GM19467 (cell line): ENCODE measurements at regions not wholly inside any gene's neighbourhood (a gene's known extent, or its start where the extent isn't known, plus 50 kb on each side); places are given as distances from the start of the nearest gene placed in this dataset.

Experiments used
- ATAC-seq: cut with Tn5 transposase; IDR thresholded peaks from one replicate; pipeline ENCODE4 v1.9.1; 2021; ENCODE audit warnings: mild to moderate bottlenecking, moderate library complexity; ENCODE audit not compliant: unreplicated experiment

DNA sequence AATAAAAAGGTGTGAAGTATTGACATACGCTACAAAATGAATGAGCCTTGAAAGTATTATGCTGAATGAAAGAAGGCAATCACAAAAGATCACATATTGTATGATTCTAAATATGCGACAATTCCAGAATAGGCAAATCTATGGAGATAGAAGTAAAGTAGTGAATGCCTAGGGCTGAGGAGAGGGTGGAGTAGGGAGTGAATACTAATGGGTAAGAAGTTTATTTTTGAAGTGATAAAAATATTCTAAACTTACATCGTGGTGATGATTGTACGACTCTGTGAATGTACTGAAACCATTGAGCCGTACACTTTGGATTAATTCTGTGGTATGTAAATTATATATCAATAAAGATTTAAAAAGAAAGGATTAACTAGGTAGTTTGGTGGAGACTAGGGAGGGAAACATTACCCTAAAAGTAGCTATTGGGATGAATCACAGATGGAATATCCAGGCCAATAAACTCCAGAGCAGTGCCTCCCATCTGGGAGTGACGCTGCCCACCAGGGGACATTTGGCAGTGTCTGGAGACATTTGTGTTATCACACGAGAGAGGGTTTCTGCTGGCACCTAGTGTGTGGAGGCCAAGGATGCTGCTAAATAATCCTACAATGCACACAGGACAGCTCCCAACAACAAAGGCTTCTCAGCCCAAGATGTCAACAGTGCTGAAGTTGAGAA lies 214.2 kb upstream of the PCSK2 start:
- no peak for ATAC-seq

DNA sequence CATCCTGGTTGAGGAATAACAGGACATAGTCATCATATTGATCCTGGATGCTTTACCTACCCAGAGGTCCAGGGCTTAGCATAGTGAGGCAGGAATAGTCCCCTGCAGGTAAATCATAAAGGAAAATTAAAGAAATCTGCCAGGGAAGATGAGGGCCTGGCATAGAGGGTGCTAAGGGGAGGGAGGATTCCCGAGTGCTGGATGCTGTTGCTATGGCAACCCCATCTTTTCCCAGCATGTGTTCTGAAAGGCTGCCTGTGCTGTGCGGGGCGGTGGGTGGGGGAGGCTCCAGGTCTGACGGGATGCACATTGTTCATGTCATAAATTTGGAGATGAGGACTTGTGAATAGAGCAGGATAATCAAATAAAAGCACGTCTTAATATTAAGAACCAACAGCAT lies 212.6 kb upstream of the PCSK2 start:
- ATAC-seq: no peak

DNA sequence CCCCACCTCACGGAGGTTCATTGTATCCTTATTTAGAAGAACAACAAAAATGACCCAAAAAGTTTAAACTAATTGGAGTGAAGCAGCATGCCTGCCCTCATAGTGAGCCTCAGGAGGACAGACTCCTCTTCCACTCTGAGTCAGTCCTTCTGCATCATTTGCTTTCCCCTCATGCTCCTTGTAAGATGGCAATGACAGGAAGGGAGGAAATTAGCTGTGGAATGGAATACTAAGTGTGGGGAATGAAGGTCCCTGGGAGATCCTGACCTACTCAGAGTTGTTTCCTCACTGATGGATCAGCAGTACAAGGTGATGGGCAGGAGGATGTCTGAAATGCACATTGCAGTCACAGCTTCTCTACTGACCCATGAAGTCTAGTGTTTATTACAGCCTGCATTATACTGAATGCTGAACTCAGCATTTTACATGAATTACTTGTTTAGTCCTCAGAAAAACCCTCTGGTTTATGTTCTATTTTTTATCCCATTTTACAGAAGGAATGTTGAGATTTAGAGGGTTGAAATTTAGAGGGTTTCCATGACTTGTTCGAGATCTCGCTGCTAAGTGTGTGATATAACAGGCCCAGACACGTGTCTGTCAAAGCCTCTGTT lies 212.0 kb upstream of the PCSK2 start:
- ATAC-seq: no peak

DNA sequence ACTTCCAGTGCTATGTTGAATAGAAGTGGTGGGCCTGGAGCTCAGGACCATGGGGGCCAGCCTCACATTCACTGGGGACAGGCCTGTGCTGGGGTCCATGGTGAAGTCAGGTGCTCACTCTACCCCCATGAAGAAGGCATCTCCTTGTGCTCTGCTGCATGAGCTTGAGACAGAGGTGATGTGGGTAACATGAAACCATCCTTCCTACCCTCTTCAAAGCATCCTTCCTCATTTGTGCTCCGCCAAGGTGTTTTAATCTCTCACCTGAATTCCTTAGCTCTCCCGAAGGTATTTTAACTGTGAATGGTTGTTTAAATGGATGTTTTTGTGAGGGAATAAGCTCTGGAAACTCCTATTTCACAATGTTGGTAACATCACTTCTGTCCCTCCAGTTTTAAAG lies 209.6 kb upstream of the PCSK2 start:
- no peak for ATAC-seq

DNA sequence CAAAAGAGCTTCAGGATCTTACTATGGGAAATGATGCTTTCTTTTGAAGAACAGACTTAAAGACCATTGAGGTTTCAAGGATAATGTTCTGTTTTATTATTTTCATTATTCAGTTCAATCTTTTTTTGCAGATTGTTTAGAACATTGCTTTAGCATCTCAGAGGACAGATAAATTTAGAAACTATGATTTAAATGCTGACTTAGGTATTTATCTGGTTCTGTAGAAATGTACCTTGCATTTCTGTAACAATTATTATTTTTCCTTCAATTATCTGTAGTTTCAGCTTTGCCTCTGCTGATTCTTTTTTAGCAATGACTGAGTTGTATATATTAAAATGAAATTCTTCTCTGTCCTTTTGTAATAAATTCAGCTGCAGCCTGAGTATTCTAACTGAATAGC lies 205.4 kb upstream of the PCSK2 start:
- no peak for ATAC-seq

DNA sequence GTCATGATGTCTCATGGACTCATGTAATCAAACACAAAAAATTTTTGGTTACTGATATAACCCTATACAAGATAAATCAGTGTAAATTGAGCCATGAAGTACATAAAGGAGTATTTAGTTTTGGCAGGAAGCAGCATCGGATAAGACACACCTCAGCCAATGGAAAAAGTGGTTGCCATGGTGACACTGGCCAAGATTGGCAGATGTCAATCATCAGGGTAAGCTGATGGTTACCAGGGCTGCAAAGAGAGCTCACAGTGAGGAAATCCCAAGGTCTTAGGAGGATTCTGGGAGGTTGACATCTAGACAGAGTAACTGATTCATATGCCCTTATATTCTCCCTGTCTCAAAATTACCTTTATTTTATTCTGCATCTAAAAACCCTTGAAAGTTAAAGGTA lies 203.8 kb upstream of the PCSK2 start:
- no peak for ATAC-seq

DNA sequence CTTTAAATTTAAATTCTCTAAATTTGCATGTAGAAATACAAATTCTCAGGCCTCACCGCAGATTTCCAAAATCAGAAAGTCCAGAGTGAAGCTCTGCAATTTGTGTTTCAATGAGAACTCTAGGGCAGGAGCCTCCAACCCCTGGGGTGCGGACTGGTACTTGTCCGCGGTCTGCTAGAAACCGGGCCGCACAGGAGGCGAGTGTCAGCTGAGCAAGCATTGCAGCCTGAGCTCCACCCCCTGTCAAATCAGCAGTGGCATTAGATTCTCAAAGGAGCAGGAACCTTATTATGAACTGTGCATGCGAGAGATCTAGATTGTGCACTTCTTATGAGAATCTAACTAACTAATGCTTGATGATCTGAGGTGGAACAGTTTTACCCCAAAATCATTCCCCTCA lies 203.0 kb upstream of the PCSK2 start:
- ATAC-seq: no peak

DNA sequence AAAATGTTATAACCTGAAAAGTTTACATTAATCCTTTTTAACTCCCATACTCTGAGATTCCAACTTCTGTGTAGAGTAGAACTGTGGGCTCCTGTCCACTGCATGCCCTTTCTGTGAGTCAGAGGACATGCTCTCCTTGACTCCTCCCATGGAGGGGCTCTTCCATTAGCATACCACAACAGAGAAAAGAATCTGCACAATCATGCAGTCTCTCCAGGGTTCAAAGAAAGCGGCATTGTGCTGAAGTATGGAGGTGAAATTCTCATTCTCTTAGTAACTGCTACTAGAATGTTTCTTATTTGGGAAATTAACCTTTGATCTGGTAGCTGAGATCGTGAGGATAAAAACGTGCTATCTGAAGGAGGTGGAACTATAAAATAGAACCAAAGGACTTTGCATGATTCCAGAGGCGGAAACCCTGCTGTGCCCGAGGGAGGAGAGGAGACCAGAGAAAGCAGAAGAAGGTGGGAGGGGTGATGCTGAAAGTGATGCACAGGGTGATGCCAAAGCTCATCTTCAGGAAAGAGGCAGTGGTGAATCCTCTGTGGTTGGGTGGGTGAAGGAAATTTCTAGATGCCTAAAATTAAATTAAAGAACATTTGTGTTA lies 202.2 kb upstream of the PCSK2 start:
- no peak for ATAC-seq

DNA sequence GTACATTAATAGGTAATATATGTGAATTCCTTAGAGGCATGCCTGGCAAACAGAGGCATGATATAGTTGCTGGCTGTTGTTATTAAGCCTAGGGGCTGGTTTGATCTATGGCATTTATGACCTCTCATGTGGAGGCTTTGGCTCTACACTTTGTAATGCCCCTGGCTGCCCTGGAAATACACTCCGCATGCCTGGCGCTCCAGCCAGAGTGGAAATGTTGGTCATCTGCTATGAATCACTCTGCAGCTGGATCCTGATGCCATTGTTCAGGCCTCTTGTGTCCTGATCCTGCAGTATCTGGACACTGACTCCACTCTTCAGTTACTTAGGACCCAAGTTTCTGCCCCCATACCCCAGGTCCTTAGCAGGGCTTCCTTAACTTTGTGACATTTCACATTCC lies 200.5 kb upstream of the PCSK2 start:
- ATAC-seq: no peak

DNA sequence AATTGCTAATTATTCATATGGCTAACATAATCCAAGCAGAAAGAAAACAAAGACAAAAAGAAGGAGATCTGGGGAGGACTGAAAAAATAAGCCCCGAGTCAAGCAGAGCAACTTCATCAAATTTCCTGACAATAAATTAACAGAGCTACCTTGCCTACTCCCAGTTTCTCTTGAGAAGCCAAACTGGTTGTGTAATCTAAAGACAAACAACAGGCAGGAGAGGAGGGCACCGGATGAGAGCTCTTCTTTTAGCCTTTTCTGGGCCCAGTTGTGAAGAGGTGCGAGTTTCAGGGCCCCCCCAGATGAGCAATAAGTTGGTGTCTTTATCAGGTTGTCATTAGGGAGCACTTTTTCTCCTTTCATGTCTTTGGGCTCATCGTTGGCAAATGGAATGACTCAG lies 197.1 kb upstream of the PCSK2 start:
- ATAC-seq: no peak

DNA sequence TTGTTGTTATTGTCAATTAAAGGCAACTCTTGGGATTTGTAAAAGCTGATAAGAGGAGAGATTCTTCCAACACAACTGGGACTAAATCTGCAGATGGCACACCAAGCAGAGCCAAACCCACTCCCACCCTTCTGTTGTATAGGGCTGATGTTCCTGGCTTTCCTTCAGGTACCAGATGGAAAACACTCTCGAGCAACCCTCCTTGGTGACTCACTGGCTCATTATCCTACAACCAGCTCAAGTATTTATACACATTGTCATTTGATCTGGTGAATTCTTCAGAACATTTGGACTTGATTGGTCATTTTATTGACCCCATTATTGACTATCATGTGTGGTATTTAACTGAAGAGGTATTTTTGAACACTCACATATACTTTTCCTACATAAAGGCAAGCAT lies 190.3 kb upstream of the PCSK2 start:
- ATAC-seq: no peak

DNA sequence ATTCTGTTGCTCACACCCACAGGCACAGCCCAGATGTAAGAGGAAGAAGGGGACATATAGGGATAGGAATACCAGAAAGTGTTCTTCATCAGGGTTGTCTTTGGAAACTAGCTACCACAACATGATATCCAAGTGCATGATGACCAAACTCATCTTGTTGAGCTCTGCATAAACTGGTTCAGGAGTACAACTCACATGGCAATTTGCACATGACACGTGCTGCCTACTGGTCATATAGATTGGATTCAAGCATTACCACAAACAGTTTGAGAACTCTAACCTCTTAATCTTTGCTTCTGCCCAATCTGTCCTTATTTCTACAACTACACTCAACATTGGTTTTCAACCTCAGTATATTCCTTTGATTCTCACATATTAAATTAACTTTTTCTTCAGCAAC lies 184.7 kb upstream of the PCSK2 start:
- no peak for ATAC-seq

DNA sequence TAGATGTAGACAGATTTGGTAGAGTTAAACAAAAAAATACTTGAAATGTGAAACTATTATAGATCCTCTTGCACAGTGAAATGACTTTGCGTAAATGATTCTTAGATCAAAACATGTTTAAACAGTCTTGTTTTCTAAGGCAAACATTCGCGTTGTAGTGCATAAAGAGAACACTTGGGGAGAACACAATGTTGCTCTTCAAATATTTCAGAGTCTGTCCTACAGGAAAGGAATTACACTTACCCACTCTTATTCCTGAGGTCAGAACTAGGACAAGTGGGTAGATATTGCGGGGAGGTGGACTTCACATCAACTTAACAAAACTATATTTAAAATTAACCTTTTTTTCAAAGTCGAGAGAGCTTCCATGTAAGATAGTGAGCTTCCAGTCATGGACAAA lies 183.5 kb upstream of the PCSK2 start:
- ATAC-seq: no peak

DNA sequence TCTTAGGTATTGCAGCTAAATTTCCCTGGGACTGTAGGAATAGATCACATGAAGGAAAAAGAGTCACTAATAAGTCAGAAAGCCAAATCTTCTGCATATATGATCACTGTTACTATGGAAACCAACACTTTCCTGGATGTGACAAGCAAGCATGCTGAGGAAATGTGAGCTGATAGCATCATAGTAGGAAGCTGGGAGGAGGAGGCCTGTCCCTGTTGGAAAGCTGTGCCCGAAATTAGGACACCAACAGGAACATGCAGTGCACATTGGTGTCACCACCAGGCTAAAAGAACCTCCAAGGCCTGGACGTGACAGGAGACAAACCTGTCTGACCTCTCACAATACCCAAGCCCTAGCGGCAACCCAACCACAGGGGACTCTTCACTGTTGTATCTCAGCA lies 181.9 kb upstream of the PCSK2 start:
- ATAC-seq: no peak

DNA sequence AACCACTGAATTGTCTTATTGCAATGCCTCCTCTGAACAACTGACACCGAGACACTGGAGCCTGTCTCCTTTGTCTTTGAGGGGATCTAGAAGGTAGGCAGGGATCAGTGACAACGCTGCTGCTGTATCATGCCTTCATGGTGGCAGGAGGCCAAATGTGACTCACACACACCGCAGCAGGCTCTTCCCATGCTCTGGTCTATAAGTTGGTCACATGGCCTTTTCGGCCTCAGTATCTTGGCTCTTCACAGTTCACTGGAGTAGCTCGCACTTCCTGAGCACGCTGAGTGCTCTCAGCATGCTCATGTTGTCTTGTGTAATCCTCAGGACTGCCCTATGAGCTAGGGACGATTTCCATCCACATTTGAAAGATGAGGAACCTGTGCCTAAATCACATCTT lies 167.4 kb upstream of the PCSK2 start:
- no peak for ATAC-seq

DNA sequence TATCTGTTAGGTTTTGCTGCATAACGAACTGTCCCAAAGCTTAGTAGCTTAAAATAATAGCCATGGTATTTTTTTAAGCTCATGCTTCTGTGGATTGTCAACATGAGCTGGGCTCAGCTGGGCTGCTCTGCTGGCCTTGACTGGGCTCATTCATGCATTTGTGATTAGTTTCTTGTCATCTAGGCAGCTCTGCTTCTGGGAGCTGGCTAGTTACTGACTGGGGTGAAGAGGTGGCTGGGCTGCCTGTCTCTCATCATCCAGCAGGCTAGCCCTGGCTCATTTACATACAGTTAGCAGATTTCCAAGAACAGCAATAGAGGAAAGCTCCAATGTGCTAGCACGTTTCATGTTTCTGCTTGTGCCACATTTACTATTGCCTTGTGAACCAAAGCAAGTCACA lies 165.1 kb upstream of the PCSK2 start:
- no peak for ATAC-seq

DNA sequence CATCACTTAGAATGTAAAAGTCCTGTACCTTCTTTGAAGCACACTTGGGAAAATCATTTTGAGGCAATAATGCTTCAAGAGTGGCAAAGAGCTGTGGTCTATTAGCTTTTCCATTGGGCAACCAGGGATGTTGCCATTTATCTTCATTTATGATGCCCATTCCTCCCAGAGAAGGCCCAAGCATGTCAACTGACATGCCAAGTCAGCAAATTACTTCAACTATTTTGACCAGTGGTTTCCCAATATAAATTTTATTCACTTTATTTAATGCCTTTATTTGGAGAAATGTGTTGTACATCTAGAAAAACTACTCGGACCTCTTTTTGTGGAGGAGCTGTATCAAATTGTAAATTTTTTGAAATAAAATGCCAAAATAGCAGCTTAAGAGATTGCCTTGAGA lies 164.1 kb upstream of the PCSK2 start:
- no peak for ATAC-seq

DNA sequence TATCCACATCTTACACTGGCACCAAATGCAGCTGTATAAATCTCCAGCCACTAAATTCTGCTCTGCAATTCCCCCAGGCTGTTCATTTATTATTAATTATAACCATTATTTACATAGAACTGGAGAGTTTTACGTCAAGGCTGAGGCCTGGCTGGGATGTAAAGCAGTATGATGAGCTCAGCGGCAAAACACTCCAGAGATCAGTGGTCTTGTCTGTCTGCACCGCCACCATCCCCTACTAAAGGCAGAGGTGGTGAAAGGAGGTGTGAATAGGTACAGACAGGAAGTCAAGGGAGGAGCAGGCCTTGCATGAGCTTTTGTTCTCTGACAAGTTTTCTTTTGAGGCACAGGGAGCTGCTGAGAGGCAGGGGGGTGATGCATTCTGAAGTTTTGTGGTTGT lies 159.9 kb upstream of the PCSK2 start:
- no peak for ATAC-seq

DNA sequence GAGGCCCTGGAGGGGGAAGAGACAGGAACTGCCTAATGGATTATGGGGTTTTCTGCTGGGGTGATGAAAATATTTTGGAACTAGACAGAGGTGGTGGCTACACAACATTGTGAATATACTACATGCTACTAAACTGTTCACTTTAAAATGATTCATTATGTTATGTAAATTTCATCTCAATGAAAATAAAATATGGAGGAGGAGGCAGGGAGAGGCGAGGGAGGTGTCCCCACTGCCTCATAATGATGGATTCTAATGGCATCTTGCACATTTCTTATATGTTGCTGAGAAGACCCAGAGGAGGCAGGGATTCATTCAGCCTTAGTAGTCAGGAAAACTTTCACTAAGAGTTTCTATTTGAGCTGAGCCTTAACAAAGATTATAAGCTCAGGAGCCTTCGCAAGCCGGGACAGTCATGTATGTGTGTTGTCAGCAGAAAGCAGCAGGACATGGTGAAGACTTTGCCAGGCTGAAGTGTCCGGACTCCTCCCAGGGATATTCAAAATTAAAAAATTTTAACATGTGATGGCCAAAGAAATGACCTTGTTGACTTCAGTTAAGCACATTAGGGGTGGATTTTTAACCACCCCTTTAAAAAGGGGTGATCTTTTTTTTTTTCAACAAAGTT lies 158.6 kb upstream of the PCSK2 start:
- ATAC-seq: no peak

DNA sequence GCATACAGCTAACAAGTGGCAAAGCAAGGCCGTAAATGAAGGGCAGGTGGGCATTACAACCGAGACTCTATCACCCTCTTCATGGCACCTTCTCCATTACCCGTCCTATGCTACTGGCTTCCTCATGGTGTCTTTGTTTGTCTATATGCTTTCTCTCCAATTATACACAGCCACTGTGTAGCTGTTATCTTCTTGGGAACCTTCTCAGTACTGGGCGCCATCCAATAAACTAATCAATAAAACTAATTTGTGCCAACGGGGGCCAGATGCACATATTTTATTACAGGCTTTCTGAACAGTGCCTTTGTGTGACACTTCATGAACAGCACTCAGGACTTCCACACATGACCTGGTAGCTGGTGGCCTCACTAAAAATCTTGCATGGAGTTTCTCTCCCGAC lies 149.8 kb upstream of the PCSK2 start:
- ATAC-seq: no peak

DNA sequence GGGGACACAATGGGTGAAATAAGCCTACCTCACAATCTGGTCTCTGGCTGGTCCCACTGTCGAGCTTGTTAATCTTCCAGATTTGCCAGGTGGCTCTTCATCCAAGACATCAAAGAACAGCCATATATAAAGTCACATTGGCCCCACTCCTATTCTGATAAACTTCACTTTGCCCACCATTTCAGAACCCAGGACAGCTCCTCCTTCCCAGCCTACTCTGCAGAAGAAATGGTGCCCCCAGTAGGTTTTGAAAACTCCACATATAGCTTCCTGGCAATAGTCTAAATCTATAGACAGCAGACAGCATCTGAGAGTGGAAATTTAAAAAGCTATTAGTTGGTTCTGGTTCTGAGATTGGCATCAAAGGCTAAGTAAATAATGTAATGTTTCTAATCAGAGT lies 143.1 kb upstream of the PCSK2 start:
- no peak for ATAC-seq

DNA sequence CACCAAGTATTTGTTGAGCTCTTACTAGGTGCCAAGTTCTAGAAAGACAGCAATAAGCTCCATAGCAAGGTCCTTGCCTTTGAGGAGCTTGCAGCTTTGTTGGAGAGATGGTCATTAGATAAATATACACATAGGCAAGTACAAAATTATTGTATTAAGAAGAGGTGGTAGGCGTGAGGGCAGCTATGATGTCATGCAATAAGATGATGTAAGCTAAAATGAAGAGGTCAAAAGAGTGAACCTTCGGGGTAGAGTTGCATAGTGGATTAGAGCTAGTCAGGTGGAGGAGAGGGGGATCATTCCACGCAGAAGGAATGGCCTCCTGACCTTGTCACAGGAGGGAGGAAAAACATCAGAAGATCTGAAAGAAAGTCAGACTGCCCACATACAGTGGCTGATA lies 141.9 kb upstream of the PCSK2 start:
- no peak for ATAC-seq
